Stimulated activated CD4-positive, alpha-beta T cell treated with anti-CD3 and anti-CD28 coated beads, Interleukin-15, amount 100 ng/mL, for 1 hour (primary cell): ENCODE measurements at regions not wholly inside any gene's neighbourhood (a gene's known extent, or its start where the extent isn't known, plus 50 kb on each side); places are given as distances from the start of the nearest gene placed in this dataset.

Experiments used
- DNase-seq, 2 donors: peaks; one replicate each; pipeline ENCODE4 v3.0.0-alpha.2; 2020; ENCODE audit warnings: low read depth in 1 of 2, low spot score in 1 of 2

GRCh38 chr3:43865887-43866528 is 175.3 kb downstream of the ABHD5 start:
- no peak for DNase-seq

GRCh38 chr3:43866529-43867353 is 176.0 kb downstream of the ABHD5 start:
- no peak for DNase-seq

- no peak for DNase-seq
These were observed 176.8 kb downstream of the ABHD5 start for GRCh38 chr3:43867436-43868072.

- DNase-seq = no peak
These were observed 178.8 kb downstream of the ABHD5 start for GRCh38 chr3:43869491-43869890.

GRCh38 chr3:43870120-43870519 is 179.4 kb downstream of the ABHD5 start:
- DNase-seq = no peak

GRCh38 chr3:43870844-43871626 is 180.3 kb downstream of the ABHD5 start:
- DNase-seq = no peak

- no peak for DNase-seq
These were observed 181.0 kb downstream of the ABHD5 start for GRCh38 chr3:43871627-43872245.

GRCh38 chr3:43872301-43872700 is 181.6 kb downstream of the ABHD5 start:
- no peak for DNase-seq

- DNase-seq = no peak
These were observed 182.2 kb downstream of the ABHD5 start for GRCh38 chr3:43872901-43873300.

- no peak for DNase-seq
These were observed 183.0 kb downstream of the ABHD5 start for GRCh38 chr3:43873723-43874122.

GRCh38 chr3:43874290-43874689 is 183.6 kb downstream of the ABHD5 start:
- no peak for DNase-seq

GRCh38 chr3:43874731-43875130 is 184.0 kb downstream of the ABHD5 start:
- no peak for DNase-seq

- DNase-seq = no peak
These were observed 185.9 kb downstream of the ABHD5 start for GRCh38 chr3:43876648-43877047.

- DNase-seq = no peak
These were observed 188.4 kb downstream of the ABHD5 start for GRCh38 chr3:43879166-43879565.

GRCh38 chr3:43882976-43883680 is 192.4 kb downstream of the ABHD5 start:
- no peak for DNase-seq

- no peak for DNase-seq
These were observed 193.1 kb downstream of the ABHD5 start for GRCh38 chr3:43883729-43884396.

- no peak for DNase-seq
These were observed 193.8 kb downstream of the ABHD5 start for GRCh38 chr3:43884581-43884980.

GRCh38 chr3:43885908-43886618 is 195.3 kb downstream of the ABHD5 start:
- DNase-seq = no peak

- DNase-seq = no peak
These were observed 201.3 kb downstream of the ABHD5 start for GRCh38 chr3:43892061-43892460.
